ENCODE measurements at regions not wholly inside any gene's neighbourhood (a gene's known extent, or its start where the extent isn't known, plus 50 kb on each side); places are given as distances from the start of the nearest gene placed in this dataset.

- no peaks in the 10 kb centered on the region for H4K20me1 ChIP-seq (replicated peaks; ENCODE audit: control insufficient read depth, extremely low read depth, insufficient read depth, low read length)
- ChIA-PET POLR2A (no interaction called here), CTCF (no interaction called here)
- H3K4me2 ChIP-seq (ENCODE audit: insufficient read depth, low read length), result no peak overlapping the region
- no peak overlapping the region for H3K27ac ChIP-seq (ENCODE audit: insufficient read depth, low read depth, low read length)
- no peak overlapping the region for H3K9ac ChIP-seq (replicated peaks; ENCODE audit: extremely low read depth, insufficient read depth, low read length)
- H3K9me1 ChIP-seq (replicated peaks; ENCODE audit: control insufficient read depth, extremely low read depth, insufficient read depth, low read length), result no peaks in the 10 kb centered on the region
- H2AFZ ChIP-seq (ENCODE audit: low read depth, low read length), result no peak overlapping the region
- H3K9me3 ChIP-seq (replicated peaks; ENCODE audit: control insufficient read depth, insufficient read depth, low read length), result no peaks in the 10 kb centered on the region
- TF ChIP-seq JUN (IDR thresholded peaks at IDR 0.05; ENCODE audit: borderline replicate concordance, insufficient read depth, insufficient read length, low read depth) (no peak), GATA2 (IDR thresholded peaks at IDR 0.05; ENCODE audit: insufficient read depth, insufficient read length, low read depth, low read length) (no peak), POLR2AphosphoS5 (IDR thresholded peaks at IDR 0.05; ENCODE audit: insufficient read depth, low read depth, low read length) (no peak), MAX (IDR thresholded peaks at IDR 0.05; ENCODE audit: insufficient read depth, insufficient read length) (no peak), MYC (IDR thresholded peaks at IDR 0.05; ENCODE audit: low read depth, low read length) (no peak), FOS (IDR thresholded peaks at IDR 0.05; ENCODE audit: borderline replicate concordance, insufficient read depth, low read length) (no peak), POLR2A (IDR thresholded peaks at IDR 0.05; ENCODE audit: low read depth, low read length) (no peak), EZH2 (IDR thresholded peaks at IDR 0.05; ENCODE audit: borderline replicate concordance, low read depth, low read length, severe bottlenecking) (no peak), CTCF (IDR thresholded peaks at IDR 0.05; ENCODE audit: extremely low read depth in 1 of 2, insufficient read depth in 1 of 2, low read depth in 1 of 2, low read length in 2 of 2) (no peak)
- H3K4me1 ChIP-seq (ENCODE audit: control insufficient read depth, extremely low read depth, insufficient read depth, low read length), result no peaks in the 10 kb centered on the region
- no peak overlapping the region for H3K4me3 ChIP-seq (replicated peaks in 1 of 3; ENCODE audit: insufficient read depth in 1 of 3, low read depth in 1 of 3, low read length in 3 of 3)
- BruUV-seq (replicated peaks), result no TSS peak
- FAIRE-seq (no peak), DNase-seq (ENCODE audit: low read depth, low spot score) (no peak)
- H3K79me2 ChIP-seq (ENCODE audit: control insufficient read depth, insufficient read depth, low read length), result no peaks in the 10 kb centered on the region
- no peaks in the 10 kb centered on the region for H3K36me3 ChIP-seq (ENCODE audit: control insufficient read depth in 2 of 2, extremely low read depth in 1 of 2, insufficient read depth in 2 of 2, low read length in 2 of 2)
- H3K27me3 ChIP-seq (ENCODE audit: control insufficient read depth in 2 of 2, insufficient read depth in 2 of 2, low read length in 2 of 2), result no peaks in the 10 kb centered on the region
- intact Hi-C loops (cut with micrococcal nuclease) (no loop called here), dilution Hi-C loops (cut with MboI; ENCODE audit: extremely low pct_ligation_motif_present, low sequenced_read_pairs) (no loop called here)
Measured at GRCh38 chr6:103862297-103862696, 997.4 kb downstream of the HACE1 start.

All from endothelial cell of umbilical vein (primary cell).